ENCODE measurements at regions not wholly inside any gene's neighbourhood (a gene's known extent, or its start where the extent isn't known, plus 50 kb on each side); places are given as distances from the start of the nearest gene placed in this dataset.

DNA sequence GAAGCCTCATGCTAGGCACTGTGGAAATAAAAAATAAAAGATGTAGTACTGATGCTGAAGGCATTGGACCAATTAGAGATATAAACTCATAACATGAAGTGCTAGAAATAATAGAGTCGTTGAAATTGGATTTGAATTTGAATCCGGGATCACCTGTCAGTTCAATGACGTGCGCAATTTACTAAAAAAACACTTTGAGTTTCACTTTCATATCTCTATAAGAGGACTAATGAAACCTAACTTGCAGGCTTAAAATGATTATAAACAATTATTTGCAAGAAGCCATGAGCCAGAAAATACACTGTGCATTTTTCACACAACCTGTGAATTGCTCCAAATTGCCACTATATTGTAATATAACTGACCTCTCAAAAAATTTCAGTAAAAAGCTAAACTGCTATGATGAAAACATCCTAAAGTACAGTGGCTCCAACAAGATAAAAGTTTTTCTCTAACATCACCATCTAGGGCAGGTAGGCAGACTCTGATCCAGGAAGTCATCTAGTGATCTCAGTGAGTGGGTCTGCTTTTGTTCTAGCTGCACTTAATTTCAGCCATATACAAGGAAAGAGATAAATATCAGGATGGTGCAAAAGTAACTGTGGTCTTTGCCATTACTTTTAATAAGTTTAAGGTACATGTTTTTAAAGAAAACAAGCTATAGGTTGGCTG, 440.2 kb downstream of the CNTN6 start:
- no peak for DNase-seq
- Histone ChIP-seq H3K27ac (no peak overlapping the region), H3K36me3 (replicated peaks) (no peaks in the 10 kb centered on the region), H3K4me3 (ENCODE audit: low read depth, low read length) (no peak overlapping the region), H3K27me3 (replicated peaks) (no peaks in the 10 kb centered on the region)
- in situ Hi-C loops (cut with HindIII; ENCODE audit: low pct_ligation_motif_present, low sequenced_read_pairs), result no loop called here
- TF ChIP-seq CTCF (IDR thresholded peaks at IDR 0.05; ENCODE audit: low read depth, low read length, missing control alignments), result no peak

GRCh38 chr3:1533763-1534162, 440.9 kb downstream of the CNTN6 start:
- in situ Hi-C loops (cut with HindIII; ENCODE audit: low pct_ligation_motif_present, low sequenced_read_pairs), result no loop called here
- Histone ChIP-seq H3K36me3 (replicated peaks) (no peaks in the 10 kb centered on the region), H3K27ac (no peak overlapping the region), H3K27me3 (replicated peaks) (no peaks in the 10 kb centered on the region), H3K4me3 (ENCODE audit: low read depth, low read length) (no peak overlapping the region)
- DNase-seq, result no peak
- TF ChIP-seq CTCF (IDR thresholded peaks at IDR 0.05; ENCODE audit: low read depth, low read length, missing control alignments), result no peak

- H3K4me3 ChIP-seq (ENCODE audit: low read depth, low read length), result no peak overlapping the region
- DNase-seq, result no peak
- in situ Hi-C loops (cut with HindIII; ENCODE audit: low pct_ligation_motif_present, low sequenced_read_pairs), result no loop called here
- H3K27ac ChIP-seq, result no peak overlapping the region
- TF ChIP-seq CTCF (IDR thresholded peaks at IDR 0.05; ENCODE audit: low read depth, low read length, missing control alignments), result no peak
- no peaks in the 10 kb centered on the region for H3K27me3 ChIP-seq (replicated peaks)
- H3K36me3 ChIP-seq (replicated peaks), result no peaks in the 10 kb centered on the region
Measured at GRCh38 chr3:1534252-1534651, 441.4 kb downstream of the CNTN6 start.

- no peak for TF ChIP-seq CTCF (IDR thresholded peaks at IDR 0.05; ENCODE audit: low read depth, low read length, missing control alignments)
- Histone ChIP-seq H3K36me3 (replicated peaks) (no peaks in the 10 kb centered on the region), H3K4me3 (ENCODE audit: low read depth, low read length) (no peak overlapping the region), H3K27ac (no peak overlapping the region), H3K27me3 (replicated peaks) (no peaks in the 10 kb centered on the region)
- in situ Hi-C loops (cut with HindIII; ENCODE audit: low pct_ligation_motif_present, low sequenced_read_pairs), result no loop called here
- DNase-seq, result no peak
Measured at GRCh38 chr3:1535361-1535760, 442.5 kb downstream of the CNTN6 start.

- Histone ChIP-seq H3K36me3 (replicated peaks) (no peaks in the 10 kb centered on the region), H3K27ac (no peak overlapping the region), H3K27me3 (replicated peaks) (no peaks in the 10 kb centered on the region), H3K4me3 (ENCODE audit: low read depth, low read length) (no peak overlapping the region)
- in situ Hi-C loops (cut with HindIII; ENCODE audit: low pct_ligation_motif_present, low sequenced_read_pairs), result no loop called here
- TF ChIP-seq CTCF (IDR thresholded peaks at IDR 0.05; ENCODE audit: low read depth, low read length, missing control alignments), result no peak
- DNase-seq, result no peak
Measured at GRCh38 chr3:1540686-1541085, 447.9 kb downstream of the CNTN6 start.

DNA sequence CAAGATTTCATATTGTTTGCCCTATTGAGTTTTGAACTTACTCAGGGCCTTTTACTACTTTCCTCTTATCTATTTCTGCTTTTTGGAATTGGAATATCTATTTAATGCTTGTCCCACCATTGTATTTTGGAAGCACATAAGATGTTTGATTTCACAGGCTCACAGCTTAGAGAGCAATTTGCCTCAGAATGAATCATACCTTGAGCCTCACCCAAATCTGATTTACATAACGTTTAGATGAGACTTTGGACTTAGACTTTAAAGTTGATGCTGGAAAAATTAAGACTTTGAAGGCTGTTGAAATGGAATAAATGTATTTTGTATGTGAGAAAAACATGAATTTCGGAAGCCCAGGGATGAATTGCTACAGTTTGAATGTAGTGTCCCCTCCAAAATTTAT, 458.9 kb downstream of the CNTN6 start:
- DNase-seq, result no peak
- in situ Hi-C loops (cut with HindIII; ENCODE audit: low pct_ligation_motif_present, low sequenced_read_pairs), result no loop called here
- no peak overlapping the region for H3K4me3 ChIP-seq (ENCODE audit: low read depth, low read length)
- no peaks in the 10 kb centered on the region for H3K36me3 ChIP-seq (replicated peaks)
- no peaks in the 10 kb centered on the region for H3K27me3 ChIP-seq (replicated peaks)
- no peak for TF ChIP-seq CTCF (IDR thresholded peaks at IDR 0.05; ENCODE audit: low read depth, low read length, missing control alignments)
- no peak overlapping the region for H3K27ac ChIP-seq
